KBM-7 (cell line): ENCODE measurements at regions not wholly inside any gene's neighbourhood (a gene's known extent, or its start where the extent isn't known, plus 50 kb on each side); places are given as distances from the start of the nearest gene placed in this dataset.

ENCODE experiments used
- DNase-seq: peaks from one replicate; pipeline ENCODE4 v3.0.0-alpha.2; 2015
- in situ Hi-C: fragments of 300-500 bp; cut with MboI; formaldehyde crosslinking; loops from 2 replicates; pipeline ENCODE4 v1.14.3; 2020; ENCODE audit warnings: low sequenced_read_pairs, low pct_unique_long_range_greater_than_20kb, mixed read lengths

GRCh38 chrX:8413279-8413678, 51.4 kb upstream of the VCX3B start:
- in situ Hi-C loops = no loop called here
- DNase-seq = no peak
